H9 (cell line): ENCODE measurements at regions not wholly inside any gene's neighbourhood (a gene's known extent, or its start where the extent isn't known, plus 50 kb on each side); places are given as distances from the start of the nearest gene placed in this dataset.

ENCODE experiments used
- DNase-seq: peaks from one replicate; pipeline ENCODE4 v3.0.0-alpha.2; 2017
- H2AFZ ChIP-seq: one replicate; pipeline ENCODE4 v1.6.1; 2013; ENCODE audit warnings: mild to moderate bottlenecking, low read length, control low read depth, moderate library complexity
- H2AK5ac ChIP-seq: 2 replicates; pipeline ENCODE4 v1.6.1; 2013; ENCODE audit warnings: low read length, control low read depth, mixed read lengths; ENCODE audit not compliant: insufficient read length
- H2BK120ac ChIP-seq: one replicate; pipeline ENCODE4 v1.6.1; 2013; ENCODE audit warnings: low read depth, mild to moderate bottlenecking, low read length, control low read depth, inconsistent platforms; ENCODE audit not compliant: poor library complexity, severe bottlenecking
- H2BK12ac ChIP-seq: 2 replicates; pipeline ENCODE4 v1.6.1; 2013; ENCODE audit warnings: low read length, control low read depth, mixed read lengths, low read depth; ENCODE audit not compliant: insufficient read length
- H2BK15ac ChIP-seq: 2 replicates; pipeline ENCODE4 v1.6.1; 2013; ENCODE audit warnings: low read depth, low read length, control low read depth
- H2BK20ac ChIP-seq: one replicate; pipeline ENCODE4 v1.6.1; 2013; ENCODE audit warnings: low read depth, mild to moderate bottlenecking, low read length, control low read depth, inconsistent platforms; ENCODE audit not compliant: poor library complexity, severe bottlenecking
- H2BK5ac ChIP-seq: 2 replicates; pipeline ENCODE4 v1.6.1; 2013; ENCODE audit warnings: low read length, control low read depth, mixed read lengths; ENCODE audit not compliant: insufficient read length
- H3K14ac ChIP-seq: 2 replicates; pipeline ENCODE4 v1.6.1; 2013; ENCODE audit warnings: low read length, control low read depth; ENCODE audit not compliant: insufficient read depth
- H3K18ac ChIP-seq: 2 replicates; pipeline ENCODE4 v1.6.1; 2013; ENCODE audit warnings: low read depth, mild to moderate bottlenecking, mixed read lengths, low read length, control low read depth; ENCODE audit not compliant: insufficient read length
- H3K23ac ChIP-seq: 2 replicates; pipeline ENCODE4 v1.6.1; 2013; ENCODE audit warnings: low read length, control low read depth, mixed read lengths, low read depth; ENCODE audit not compliant: insufficient read length
- H3K23me2 ChIP-seq: 2 replicates; pipeline ENCODE4 v1.6.1; 2013; ENCODE audit warnings: low read depth, mild to moderate bottlenecking, mixed read lengths, low read length, control low read depth; ENCODE audit not compliant: insufficient read length, poor library complexity, severe bottlenecking
- H3K27ac ChIP-seq: 2 replicates; pipeline ENCODE4 v1.5.1; 2013; ENCODE audit warnings: low read length, control low read depth, mixed read lengths, low read depth; ENCODE audit not compliant: insufficient read length
- H3K27me3 ChIP-seq: 2 replicates; pipeline ENCODE4 v1.6.1; 2013; ENCODE audit warnings: low read length, control low read depth, inconsistent platforms; ENCODE audit not compliant: insufficient read depth
- H3K4ac ChIP-seq: 2 replicates; pipeline ENCODE4 v1.6.1; 2013; ENCODE audit warnings: low read depth, mild to moderate bottlenecking, control low read depth, inconsistent platforms, low read length, moderate library complexity
- H3K4me1 ChIP-seq: 2 replicates; pipeline ENCODE4 v1.6.1; 2013; ENCODE audit warnings: low read length, control low read depth, inconsistent platforms; ENCODE audit not compliant: insufficient read depth
- H3K4me2 ChIP-seq: 2 replicates; pipeline ENCODE4 v1.6.1; 2013; ENCODE audit warnings: low read length, control low read depth, mixed read lengths; ENCODE audit not compliant: insufficient read length, insufficient read depth
- H3K56ac ChIP-seq: 2 replicates; pipeline ENCODE4 v1.6.1; 2013; ENCODE audit warnings: low read depth, mild to moderate bottlenecking, mixed read lengths, low read length, control low read depth; ENCODE audit not compliant: insufficient read length
- H3K79me1 ChIP-seq: 2 replicates; pipeline ENCODE4 v1.6.1; 2013; ENCODE audit warnings: low read depth, mild to moderate bottlenecking, moderate library complexity, low read length, control low read depth, inconsistent platforms; ENCODE audit not compliant: insufficient read depth, poor library complexity, severe bottlenecking
- H3K79me2 ChIP-seq: 2 replicates; pipeline ENCODE4 v1.6.1; 2013; ENCODE audit warnings: low read length, control low read depth, inconsistent platforms; ENCODE audit not compliant: insufficient read depth
- H3K9ac ChIP-seq: 2 replicates; pipeline ENCODE4 v1.6.1; 2013; ENCODE audit warnings: low read length, control low read depth, mixed read lengths; ENCODE audit not compliant: insufficient read length; ENCODE audit errors: extremely low read depth
- H3K9me3 ChIP-seq: one replicate; pipeline ENCODE4 v1.6.1; 2013; ENCODE audit warnings: low read depth, low read length, inconsistent platforms; ENCODE audit not compliant: control insufficient read depth
- H3T11ph ChIP-seq: one replicate; pipeline ENCODE4 v1.6.1; 2013; ENCODE audit warnings: mild to moderate bottlenecking, low read length, control low read depth, inconsistent platforms
- H4K20me1 ChIP-seq: one replicate; pipeline ENCODE4 v1.6.1; 2013; ENCODE audit not compliant: control insufficient read depth, insufficient read length, insufficient read depth
- H4K5ac ChIP-seq: 2 replicates; pipeline ENCODE4 v1.6.1; 2013; ENCODE audit warnings: low read depth, mild to moderate bottlenecking, mixed read lengths, low read length, control low read depth; ENCODE audit not compliant: insufficient read length
- H4K8ac ChIP-seq: replicated peaks from 2 replicates; pipeline ENCODE4 v1.6.1; 2013; ENCODE audit warnings: low read length, control low read depth, mixed read lengths, low read depth; ENCODE audit not compliant: insufficient read length
- H4K91ac ChIP-seq: 2 replicates; pipeline ENCODE4 v1.6.1; 2013; ENCODE audit warnings: low read depth, mild to moderate bottlenecking, moderate library complexity, mixed read lengths, low read length, control low read depth; ENCODE audit not compliant: insufficient read length
- H3K27ac Mint-ChIP-seq, 3 experiments: 2 replicates in 2 of 3; 3 replicates in 1 of 3; pipeline ENCODE4 v1.8.0; 2020 to 2021; ENCODE audit warnings: mixed read lengths in 3 of 3, mild to moderate bottlenecking in 1 of 3, moderate library complexity in 1 of 3
- H3K27me3 Mint-ChIP-seq: 2 replicates; pipeline ENCODE4 v1.8.0; 2021; ENCODE audit warnings: low read depth, mild to moderate bottlenecking, moderate library complexity, mixed read lengths
- H3K36me3 Mint-ChIP-seq, 3 experiments: 2 replicates in 2 of 3; 3 replicates in 1 of 3; pipeline ENCODE4 v1.8.0; 2020 to 2021; ENCODE audit warnings: low read depth in 3 of 3, mixed read lengths in 3 of 3; ENCODE audit not compliant: insufficient read depth in 1 of 3
- H3K4me1 Mint-ChIP-seq, 2 experiments: 2 replicates each; pipeline ENCODE4 v1.8.0; 2020; ENCODE audit warnings: mixed read lengths in 2 of 2
- H3K4me3 Mint-ChIP-seq, 2 experiments: 2 replicates in 1 of 2; 3 replicates in 1 of 2; pipeline ENCODE4 v1.8.0; 2020 to 2021; ENCODE audit warnings: mild to moderate bottlenecking in 2 of 2, mixed read lengths in 2 of 2, moderate library complexity in 1 of 2
- H3K9me3 Mint-ChIP-seq, 2 experiments: 2 replicates in 1 of 2; 3 replicates in 1 of 2; pipeline ENCODE4 v1.8.0; 2020; ENCODE audit warnings: mild to moderate bottlenecking in 2 of 2, mixed read lengths in 2 of 2, moderate library complexity in 1 of 2
- WGBS: extraction: QIAGEN DNeasy Blood & Tissue Kit; methylation state at CpG from one replicate; pipeline ENCODE4 v1.1.7; 2013; ENCODE audit warnings: missing lambda C conversion rate, low lambda C conversion rate, mixed read lengths; ENCODE audit not compliant: insufficient read length; ENCODE audit errors: extremely low coverage; 5-methylcytosine and 5-hydroxymethylcytosine counted together
- TF ChIP-seq, protein P1 (sequence below): fragments of 200-600 bp; sonication (generic); conservative IDR thresholded peaks from 3 replicates; pipeline ENCODE4 v1.8.0; 2021; ENCODE audit warnings: antibody characterized with exemption, mild to moderate bottlenecking

DNA sequence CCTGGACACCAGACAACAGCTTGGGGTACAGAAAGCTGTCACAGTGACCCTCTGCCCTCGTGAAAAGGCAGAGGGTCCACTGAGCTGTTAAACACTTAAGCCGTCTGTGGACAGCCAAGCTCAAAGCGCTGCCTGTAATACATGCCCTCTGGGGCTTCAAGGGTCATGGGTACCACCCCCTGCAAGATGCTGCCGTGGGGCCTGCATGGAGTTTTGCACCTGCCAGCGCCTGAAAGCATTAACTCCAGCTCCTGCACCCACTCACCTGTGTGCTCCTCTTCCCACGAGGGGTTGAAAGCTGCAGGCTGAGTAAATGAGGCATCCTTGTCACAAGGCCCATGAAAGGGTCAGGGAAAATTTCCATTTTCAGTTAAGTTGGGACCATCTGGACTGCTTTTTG is 70.6 kb upstream of the PHLPP1 start:
- WGBS = no CpG with 5 or more reads among the region's 6 CpGs
- no peaks in the 10 kb centered on the region for H3K79me2 ChIP-seq

More for the DNA sequence above, 70.6 kb upstream of the PHLPP1 start:
- Histone ChIP-seq H3K4me2 (no peak overlapping the region), H2BK15ac (no peak overlapping the region), H2BK5ac (no peak overlapping the region), H3K27ac (no peak overlapping the region), H2AK5ac (no peak overlapping the region), H3K27me3 (no peaks in the 10 kb centered on the region), H4K8ac (no peak overlapping the region), H3K4me1 (no peaks in the 10 kb centered on the region), H3K9ac (no peak overlapping the region), H3K56ac (no peak overlapping the region), H3K23me2 (no peaks in the 10 kb centered on the region), H4K20me1 (no peaks in the 10 kb centered on the region), H4K5ac (no peak overlapping the region), H3K9me3 (no peaks in the 10 kb centered on the region), H3T11ph (no peak overlapping the region), H4K91ac (no peak overlapping the region), H3K18ac (no peak overlapping the region), H2BK12ac (no peak overlapping the region), H2AFZ (no peak overlapping the region), H3K14ac (no peak overlapping the region), H2BK20ac (no peak overlapping the region), H3K4ac (no peak overlapping the region), H3K23ac (no peak overlapping the region), H2BK120ac (no peak overlapping the region), H3K79me1 (no peaks in the 10 kb centered on the region)
- Mint-ChIP-seq H3K4me3 (no peak overlapping the region; a peak in 1 of 5 replicates), H3K27me3 (peaks cover 2% of the 10 kb centered on the region; the same call in 1 of the 2 replicates), H3K4me1 (peaks cover 15 to 24% of the 10 kb centered on the region in 2 experiments), H3K36me3 (peaks cover 0 to 20% (median 2%) of the 10 kb centered on the region in 3 experiments; a peak in 5 of 7 replicates), H3K27ac (no peak overlapping the region), H3K9me3 (peaks cover 7 to 14% of the 10 kb centered on the region in 2 experiments)
- no peak for DNase-seq
- TF ChIP-seq, protein P1, sequence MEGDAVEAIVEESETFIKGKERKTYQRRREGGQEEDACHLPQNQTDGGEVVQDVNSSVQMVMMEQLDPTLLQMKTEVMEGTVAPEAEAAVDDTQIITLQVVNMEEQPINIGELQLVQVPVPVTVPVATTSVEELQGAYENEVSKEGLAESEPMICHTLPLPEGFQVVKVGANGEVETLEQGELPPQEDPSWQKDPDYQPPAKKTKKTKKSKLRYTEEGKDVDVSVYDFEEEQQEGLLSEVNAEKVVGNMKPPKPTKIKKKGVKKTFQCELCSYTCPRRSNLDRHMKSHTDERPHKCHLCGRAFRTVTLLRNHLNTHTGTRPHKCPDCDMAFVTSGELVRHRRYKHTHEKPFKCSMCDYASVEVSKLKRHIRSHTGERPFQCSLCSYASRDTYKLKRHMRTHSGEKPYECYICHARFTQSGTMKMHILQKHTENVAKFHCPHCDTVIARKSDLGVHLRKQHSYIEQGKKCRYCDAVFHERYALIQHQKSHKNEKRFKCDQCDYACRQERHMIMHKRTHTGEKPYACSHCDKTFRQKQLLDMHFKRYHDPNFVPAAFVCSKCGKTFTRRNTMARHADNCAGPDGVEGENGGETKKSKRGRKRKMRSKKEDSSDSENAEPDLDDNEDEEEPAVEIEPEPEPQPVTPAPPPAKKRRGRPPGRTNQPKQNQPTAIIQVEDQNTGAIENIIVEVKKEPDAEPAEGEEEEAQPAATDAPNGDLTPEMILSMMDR = no peak
